ENCODE measurements at regions not wholly inside any gene's neighbourhood (a gene's known extent, or its start where the extent isn't known, plus 50 kb on each side); places are given as distances from the start of the nearest gene placed in this dataset.

DNA sequence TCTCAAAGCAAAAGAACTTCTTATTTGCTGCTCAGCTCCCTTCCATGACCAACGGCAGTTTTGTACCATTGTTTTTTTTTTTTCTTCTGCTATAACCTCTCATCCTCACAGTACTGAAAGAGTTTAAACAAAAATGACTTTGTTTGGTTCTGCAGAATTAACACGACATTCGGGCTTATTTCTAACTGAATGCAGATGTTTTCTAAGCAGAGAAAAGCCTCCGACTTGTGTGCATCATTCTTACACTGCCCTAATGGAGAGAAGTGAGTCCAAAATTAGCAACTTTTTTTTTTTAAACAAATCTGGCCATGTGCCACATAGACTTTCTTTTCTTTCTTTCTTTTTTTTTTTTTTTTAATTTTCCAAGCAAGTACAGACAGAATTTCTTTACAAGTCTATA, 382.7 kb downstream of the HDGFL1 start:
- no peak for TF ChIP-seq MXI1 (conservative IDR thresholded peaks at IDR 0.05; ENCODE audit: poor library complexity, severe bottlenecking)
- TF ChIP-seq, protein P1, sequence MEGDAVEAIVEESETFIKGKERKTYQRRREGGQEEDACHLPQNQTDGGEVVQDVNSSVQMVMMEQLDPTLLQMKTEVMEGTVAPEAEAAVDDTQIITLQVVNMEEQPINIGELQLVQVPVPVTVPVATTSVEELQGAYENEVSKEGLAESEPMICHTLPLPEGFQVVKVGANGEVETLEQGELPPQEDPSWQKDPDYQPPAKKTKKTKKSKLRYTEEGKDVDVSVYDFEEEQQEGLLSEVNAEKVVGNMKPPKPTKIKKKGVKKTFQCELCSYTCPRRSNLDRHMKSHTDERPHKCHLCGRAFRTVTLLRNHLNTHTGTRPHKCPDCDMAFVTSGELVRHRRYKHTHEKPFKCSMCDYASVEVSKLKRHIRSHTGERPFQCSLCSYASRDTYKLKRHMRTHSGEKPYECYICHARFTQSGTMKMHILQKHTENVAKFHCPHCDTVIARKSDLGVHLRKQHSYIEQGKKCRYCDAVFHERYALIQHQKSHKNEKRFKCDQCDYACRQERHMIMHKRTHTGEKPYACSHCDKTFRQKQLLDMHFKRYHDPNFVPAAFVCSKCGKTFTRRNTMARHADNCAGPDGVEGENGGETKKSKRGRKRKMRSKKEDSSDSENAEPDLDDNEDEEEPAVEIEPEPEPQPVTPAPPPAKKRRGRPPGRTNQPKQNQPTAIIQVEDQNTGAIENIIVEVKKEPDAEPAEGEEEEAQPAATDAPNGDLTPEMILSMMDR (IDR thresholded peaks at IDR 0.05; ENCODE audit: poor library complexity, severe bottlenecking) = no peak
- no peak for TF ChIP-seq POLR2AphosphoS5 (IDR thresholded peaks at IDR 0.05)
- no peak for TF ChIP-seq EP300 (conservative IDR thresholded peaks at IDR 0.05; ENCODE audit: poor library complexity, severe bottlenecking)
- no peak for TF ChIP-seq EZH2 (IDR thresholded peaks at IDR 0.05; ENCODE audit: borderline replicate concordance, insufficient read depth, low read length, poor library complexity, severe bottlenecking)

Data from neural cell (in vitro differentiated cells).